ENCODE measurements at regions not wholly inside any gene's neighbourhood (a gene's known extent, or its start where the extent isn't known, plus 50 kb on each side); places are given as distances from the start of the nearest gene placed in this dataset.

GRCh38 chr2:66031236-66031635 is 403.7 kb upstream of the MEIS1 start:
- no peaks in the 10 kb centered on the region for H4K20me1 ChIP-seq (replicated peaks in 1 of 2; ENCODE audit: control insufficient read depth in 1 of 2, insufficient read depth in 2 of 2, low read length in 2 of 2)
- TF ChIP-seq GABPA (IDR thresholded peaks at IDR 0.05; ENCODE audit: borderline replicate concordance, insufficient read depth, low read length) (no peak), SRF (IDR thresholded peaks at IDR 0.05; ENCODE audit: low read depth, low read length) (no peak), TBP (IDR thresholded peaks at IDR 0.05; ENCODE audit: low read depth, low read length) (no peak), CHD1 (IDR thresholded peaks at IDR 0.05; ENCODE audit: low read depth, low read length) (no peak), RXRA (IDR thresholded peaks at IDR 0.05; ENCODE audit: insufficient read depth, low read depth, low read length) (no peak), CTBP2 (IDR thresholded peaks at IDR 0.05; ENCODE audit: borderline replicate concordance, insufficient read depth, insufficient read length, low read length) (no peak), POLR2A (IDR thresholded peaks at IDR 0.05; ENCODE audit: control extremely low read depth in 1 of 2, low read depth in 2 of 2, low read length in 2 of 2) (no peak), TAF7 (optimal IDR thresholded peaks at IDR 0.05; ENCODE audit: borderline replicate concordance, low read depth, low read length) (no peak), EZH2 (IDR thresholded peaks at IDR 0.05; ENCODE audit: low read depth, low read length, severe bottlenecking) (no peak), CBX8 (IDR thresholded peaks at IDR 0.05; ENCODE audit: borderline replicate concordance, low read depth, low read length) (no peak), CEBPB (IDR thresholded peaks at IDR 0.05; ENCODE audit: low read depth, low read length) (no peak), FOSL1 (IDR thresholded peaks at IDR 0.05; ENCODE audit: insufficient read depth, low read depth, low read length) (no peak), KDM5A (IDR thresholded peaks at IDR 0.05; ENCODE audit: low read length) (no peak), SP4 (IDR thresholded peaks at IDR 0.05; ENCODE audit: low read length) (no peak)
- H3K14ac ChIP-seq (ENCODE audit: insufficient read length): no peak overlapping the region
- H3K36me3 ChIP-seq (ENCODE audit: control insufficient read depth in 2 of 4, insufficient read depth in 4 of 4, low read length in 3 of 4): no peaks in the 10 kb centered on the region
- no peaks in the 10 kb centered on the region for H3K79me1 ChIP-seq (ENCODE audit: low read depth, low read length)
- H2BK15ac ChIP-seq (ENCODE audit: low read length): no peak overlapping the region
- H3K4me1 ChIP-seq (replicated peaks in 1 of 4; ENCODE audit: control insufficient read depth in 3 of 4, insufficient read depth in 4 of 4, low read length in 3 of 4): no peaks in the 10 kb centered on the region
- H3K4me2 ChIP-seq (ENCODE audit: insufficient read depth in 1 of 2, low read depth in 2 of 2, low read length in 2 of 2): no peak overlapping the region
- H2BK5ac ChIP-seq (ENCODE audit: low read depth, low read length): no peak overlapping the region
- peaks cover 0 to 1% (median 0%) of the 10 kb centered on the region in 4 experiments; a peak in 1 of 7 replicates for H3K27me3 ChIP-seq (replicated peaks in 1 of 4; ENCODE audit: control insufficient read depth in 3 of 4, extremely low read depth in 1 of 4, insufficient read depth in 3 of 4, low read length in 3 of 4)
- H2BK12ac ChIP-seq (ENCODE audit: low read depth, low read length): no peak overlapping the region
- CTCF ChIA-PET (ENCODE audit: partially characterized antibody): interaction anchor here (0.8 to 2.1 kb wide), 6 partner anchors 14 to 210 kb away, joined by 3 to 4 read pairs (median 4); no protein-coding TSS in a partner anchor
- no peak overlapping the region for H3K27ac ChIP-seq (ENCODE audit: low read depth, low read length)
- no peaks in the 10 kb centered on the region for H3K9me3 ChIP-seq (ENCODE audit: insufficient read depth in 2 of 2, low read depth in 1 of 2, low read length in 1 of 2)
- 91% methylated on average over 4 of the region's 4 CpGs; no CpG with 5 or more reads in 1 of the 2 experiments for WGBS, 2 experiments (ENCODE audit: extremely low coverage in 1 of 2, insufficient coverage in 1 of 2, insufficient read length in 1 of 2, insufficient replicate concordance in 2 of 2, low coverage in 1 of 2, low lambda C conversion rate in 2 of 2, missing lambda C conversion rate in 1 of 2)
- H3K56ac ChIP-seq (replicated peaks; ENCODE audit: insufficient read length, low read depth, low read length): no peak overlapping the region
- no peaks in the 10 kb centered on the region for H3K23me2 ChIP-seq (ENCODE audit: low read depth, low read length)
- peak overlapping the region; percentile 64; the same call in 1 of the 2 replicates for H2AFZ ChIP-seq (ENCODE audit: low read length)
- no peak overlapping the region for H4K91ac ChIP-seq (replicated peaks; ENCODE audit: insufficient read length, low read length)
- H3K4me3 ChIP-seq (ENCODE audit: extremely low read depth in 1 of 4, insufficient read depth in 2 of 4, low read depth in 3 of 4, low read length in 4 of 4): no peak overlapping the region
- H3K23ac ChIP-seq (ENCODE audit: insufficient read length): no peak overlapping the region
- no peak overlapping the region for H2BK20ac ChIP-seq (ENCODE audit: low read length)
- H2AK5ac ChIP-seq (ENCODE audit: low read depth, low read length): no peak overlapping the region
- H3K18ac ChIP-seq (ENCODE audit: extremely low read depth, low read length): no peak overlapping the region
- FAIRE-seq (no peak), DNase-seq (ENCODE audit: low read depth in 1 of 2, low spot score in 2 of 2) (no peak)
- POLR2A ChIA-PET (ENCODE audit: partially characterized antibody): no interaction called here
- no peak overlapping the region for H2BK120ac ChIP-seq (replicated peaks; ENCODE audit: low read depth, low read length)
- H3K79me2 ChIP-seq (ENCODE audit: control insufficient read depth in 1 of 2, insufficient read depth in 2 of 2, low read length in 2 of 2): no peaks in the 10 kb centered on the region
- no peak overlapping the region for H4K8ac ChIP-seq (ENCODE audit: extremely low read depth, insufficient read depth, low read length)
- H4K5ac ChIP-seq (ENCODE audit: insufficient read length, low read depth, low read length): no peak overlapping the region
- no peak overlapping the region for H3K4ac ChIP-seq (replicated peaks; ENCODE audit: insufficient read length, low read depth, low read length)
- no peak overlapping the region for H3K9ac ChIP-seq (replicated peaks in 1 of 4; ENCODE audit: extremely low read depth in 1 of 4, low read depth in 3 of 4, low read length in 3 of 4)
